ENCODE measurements at regions not wholly inside any gene's neighbourhood (a gene's known extent, or its start where the extent isn't known, plus 50 kb on each side); places are given as distances from the start of the nearest gene placed in this dataset.

DNA sequence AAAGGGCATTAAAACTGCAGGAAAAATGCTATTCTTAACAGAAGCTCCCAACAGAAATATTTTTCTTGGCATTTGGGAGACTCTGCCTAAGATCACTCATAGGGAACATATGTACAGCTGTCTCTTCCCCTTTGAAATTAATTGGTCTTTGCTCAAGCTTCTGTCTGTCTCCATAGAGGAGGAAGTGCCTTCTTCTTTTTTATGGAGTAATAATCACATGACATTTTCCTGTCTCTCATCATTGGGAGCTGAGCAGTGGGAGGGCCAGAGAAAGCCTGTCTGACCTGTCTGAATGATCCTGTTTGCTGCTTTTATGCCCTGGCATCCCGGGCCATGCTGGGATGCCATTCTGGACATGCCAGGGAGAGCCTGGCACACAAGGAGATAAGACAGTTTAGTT, 145.6 kb downstream of the AQP4 start:
- TF ChIP-seq GABPA (IDR thresholded peaks at IDR 0.05; ENCODE audit: low read depth, low read length) (no peak), GABPA (CRISPR knock-in tag; IDR thresholded peaks at IDR 0.05; ENCODE audit: low read depth) (no peak), IRX3 (CRISPR knock-in tag; IDR thresholded peaks at IDR 0.05; ENCODE audit: borderline replicate concordance, low read depth) (no peak), ZZZ3 (CRISPR knock-in tag; IDR thresholded peaks at IDR 0.05; ENCODE audit: borderline replicate concordance) (no peak), KDM2A (CRISPR knock-in tag; IDR thresholded peaks at IDR 0.05; ENCODE audit: borderline replicate concordance, low read depth) (no peak), ZBTB21 (CRISPR knock-in tag; IDR thresholded peaks at IDR 0.05) (no peak)
- TF ChIP-seq, protein P1, sequence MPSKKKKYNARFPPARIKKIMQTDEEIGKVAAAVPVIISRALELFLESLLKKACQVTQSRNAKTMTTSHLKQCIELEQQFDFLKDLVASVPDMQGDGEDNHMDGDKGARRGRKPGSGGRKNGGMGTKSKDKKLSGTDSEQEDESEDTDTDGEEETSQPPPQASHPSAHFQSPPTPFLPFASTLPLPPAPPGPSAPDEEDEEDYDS (CRISPR knock-in tag; IDR thresholded peaks at IDR 0.05) = no peak
- TF ChIP-seq, protein P2, sequence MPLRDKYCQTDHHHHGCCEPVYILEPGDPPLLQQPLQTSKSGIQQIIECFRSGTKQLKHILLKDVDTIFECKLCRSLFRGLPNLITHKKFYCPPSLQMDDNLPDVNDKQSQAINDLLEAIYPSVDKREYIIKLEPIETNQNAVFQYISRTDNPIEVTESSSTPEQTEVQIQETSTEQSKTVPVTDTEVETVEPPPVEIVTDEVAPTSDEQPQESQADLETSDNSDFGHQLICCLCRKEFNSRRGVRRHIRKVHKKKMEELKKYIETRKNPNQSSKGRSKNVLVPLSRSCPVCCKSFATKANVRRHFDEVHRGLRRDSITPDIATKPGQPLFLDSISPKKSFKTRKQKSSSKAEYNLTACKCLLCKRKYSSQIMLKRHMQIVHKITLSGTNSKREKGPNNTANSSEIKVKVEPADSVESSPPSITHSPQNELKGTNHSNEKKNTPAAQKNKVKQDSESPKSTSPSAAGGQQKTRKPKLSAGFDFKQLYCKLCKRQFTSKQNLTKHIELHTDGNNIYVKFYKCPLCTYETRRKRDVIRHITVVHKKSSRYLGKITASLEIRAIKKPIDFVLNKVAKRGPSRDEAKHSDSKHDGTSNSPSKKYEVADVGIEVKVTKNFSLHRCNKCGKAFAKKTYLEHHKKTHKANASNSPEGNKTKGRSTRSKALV (CRISPR knock-in tag; IDR thresholded peaks at IDR 0.05) = no peak
- in situ Hi-C loops (cut with HindIII; ENCODE audit: extremely low pct_ligation_motif_present, low pct_unique_long_range_greater_than_20kb) (no loop called here), intact Hi-C loops (cut with micrococcal nuclease; ENCODE audit: unreplicated experiment) (no loop called here)
- no peak overlapping the region for H2AFZ ChIP-seq (ENCODE audit: low read length)
- ATAC-seq = no peak
- ChIA-PET POLR2A (no interaction called here), CTCF (ENCODE audit: low intra/inter-chr PET ratio, low total read pairs) (no interaction called here)
- H3K27me3 ChIP-seq (ENCODE audit: control insufficient read depth in 1 of 2, insufficient read depth in 2 of 2, low read length in 2 of 2) = no peaks in the 10 kb centered on the region; a peak in 1 of 5 replicates
- BruUV-seq (replicated peaks) = no TSS peak
- H3K4me2 ChIP-seq (ENCODE audit: low read depth, low read length) = no peak overlapping the region
- FAIRE-seq = no peak
- DNase-seq (ENCODE audit: low spot score) = no peak
- no peaks in the 10 kb centered on the region for H4K20me1 ChIP-seq (ENCODE audit: insufficient read depth, low read length)
- 0% methylated on average over 1 of the region's 1 CpG for WGBS (ENCODE audit: low lambda C conversion rate)
- no peaks in the 10 kb centered on the region for H3K4me1 ChIP-seq (ENCODE audit: insufficient read depth, low read length)
- no peak overlapping the region for H3K4me3 ChIP-seq (replicated peaks in 1 of 3; ENCODE audit: insufficient read depth in 1 of 3, low read depth in 2 of 3, low read length in 3 of 3)
- H3K9ac ChIP-seq (ENCODE audit: insufficient read depth, low read depth, low read length) = no peak overlapping the region
- no peaks in the 10 kb centered on the region for H3K79me2 ChIP-seq (ENCODE audit: insufficient read depth, low read length)
- H3K27ac ChIP-seq (ENCODE audit: extremely low read length, insufficient read depth, low read length) = no peak overlapping the region
- no peaks in the 10 kb centered on the region for H3K9me3 ChIP-seq (ENCODE audit: low read length)
- no peaks in the 10 kb centered on the region for H3K36me3 ChIP-seq (replicated peaks in 1 of 2; ENCODE audit: control insufficient read depth in 1 of 2, insufficient read depth in 2 of 2, low read length in 2 of 2)
